ENCODE measurements at regions not wholly inside any gene's neighbourhood (a gene's known extent, or its start where the extent isn't known, plus 50 kb on each side); places are given as distances from the start of the nearest gene placed in this dataset.
A peak's percentile ranks its signal among the peaks of the same experiment; 100 is the strongest.

DNA sequence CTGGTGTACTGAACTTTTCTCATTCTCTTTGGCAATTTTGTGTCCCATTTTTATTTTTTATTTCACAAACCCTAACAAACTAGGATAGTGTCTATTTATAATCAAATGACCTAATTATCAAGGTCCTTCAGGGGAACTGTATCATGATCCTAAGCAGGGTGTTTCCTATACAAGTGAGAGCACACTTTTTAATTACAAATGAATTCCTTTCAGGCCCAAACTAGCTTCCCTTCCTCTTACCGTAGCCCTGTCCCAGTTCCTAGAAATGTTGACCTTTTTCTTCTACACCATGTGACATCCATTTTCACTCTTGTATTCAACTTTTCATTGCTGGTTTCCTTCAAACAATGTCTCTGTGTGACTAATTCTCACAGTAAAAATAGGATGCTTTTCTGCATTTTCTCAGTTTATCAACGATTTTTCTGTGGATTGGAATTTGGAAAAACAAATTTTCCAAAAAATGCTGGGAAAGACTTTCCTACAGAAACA lies 411.4 kb downstream of the CCDC91 start:
- DNase-seq, result no peak

DNA sequence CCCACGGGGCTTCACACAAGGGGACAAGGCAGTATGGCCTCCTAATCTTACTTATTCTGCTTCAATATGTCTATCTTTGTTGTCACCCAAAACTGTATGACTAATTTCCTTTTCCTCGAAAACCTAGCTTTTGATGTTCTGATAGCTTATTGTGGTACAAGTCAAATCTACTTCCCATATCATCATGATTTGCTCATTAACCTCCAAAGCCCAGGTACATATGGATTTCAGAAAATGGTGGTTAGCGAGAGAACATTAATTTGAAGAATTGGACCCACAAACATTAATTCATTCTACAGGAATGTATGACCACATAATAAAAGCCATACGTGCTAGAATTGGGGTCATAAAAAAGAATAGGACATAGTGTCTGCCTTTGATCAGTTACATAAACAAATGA lies 412.5 kb downstream of the CCDC91 start:
- DNase-seq, result no peak

DNA sequence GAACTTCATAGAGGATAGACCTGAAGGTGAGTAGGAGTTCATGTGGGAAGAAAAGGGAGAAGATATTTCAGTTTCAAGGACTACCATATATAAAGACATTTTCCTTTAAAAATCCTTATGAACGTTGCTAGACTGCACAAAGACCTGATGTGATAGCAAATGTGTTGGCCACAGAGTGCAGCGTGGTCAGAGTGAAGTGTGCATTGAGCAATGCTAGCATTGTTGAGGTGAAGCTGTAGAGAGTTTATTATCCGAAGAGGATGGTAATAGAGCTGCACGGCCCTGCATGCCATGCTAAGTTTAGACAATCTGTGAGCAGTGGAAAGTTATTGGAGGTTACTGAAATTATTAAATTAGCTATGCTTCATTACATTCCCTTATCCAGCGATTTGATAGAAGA lies 413.0 kb downstream of the CCDC91 start:
- DNase-seq, result no peak

- no peak for DNase-seq
These were observed 413.5 kb downstream of the CCDC91 start for GRCh38 chr12:28603801-28604200.

GRCh38 chr12:28604240-28604639 lies 414.0 kb downstream of the CCDC91 start:
- DNase-seq, result no peak

DNA sequence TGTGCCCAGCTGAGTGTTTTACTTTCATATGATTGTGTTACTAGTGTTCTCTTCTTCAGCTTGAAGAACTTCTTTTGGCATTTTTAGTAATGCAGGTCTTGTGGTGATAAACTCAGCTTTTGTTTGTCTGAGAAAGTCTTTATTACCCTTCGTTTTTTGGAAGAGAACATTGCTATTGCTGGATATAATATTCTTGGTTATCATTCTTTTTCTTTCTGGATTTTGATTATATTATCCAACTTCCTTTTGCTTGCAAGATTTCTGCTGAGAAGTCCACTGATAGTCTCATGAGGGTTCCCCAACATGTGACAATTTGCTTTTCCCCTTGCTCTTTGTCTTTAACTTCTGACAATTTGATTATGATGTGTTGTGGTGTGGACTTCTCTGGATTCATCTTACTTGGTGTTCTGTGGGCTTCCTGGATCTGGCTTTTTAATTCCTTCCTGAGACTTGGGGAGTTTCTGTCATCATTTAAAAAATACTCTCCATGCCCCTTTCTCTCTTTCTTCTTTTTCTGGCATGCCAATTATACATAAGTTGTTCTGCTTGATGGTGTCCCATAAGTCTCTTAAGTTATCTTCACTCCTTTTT lies 416.8 kb downstream of the CCDC91 start:
- DNase-seq, result no peak

- DNase-seq, result no peak
These were observed 420.3 kb downstream of the CCDC91 start for GRCh38 chr12:28610401-28611114.

GRCh38 chr12:28611115-28611435 lies 420.8 kb downstream of the CCDC91 start:
- peak; percentile 84 for DNase-seq

DNA sequence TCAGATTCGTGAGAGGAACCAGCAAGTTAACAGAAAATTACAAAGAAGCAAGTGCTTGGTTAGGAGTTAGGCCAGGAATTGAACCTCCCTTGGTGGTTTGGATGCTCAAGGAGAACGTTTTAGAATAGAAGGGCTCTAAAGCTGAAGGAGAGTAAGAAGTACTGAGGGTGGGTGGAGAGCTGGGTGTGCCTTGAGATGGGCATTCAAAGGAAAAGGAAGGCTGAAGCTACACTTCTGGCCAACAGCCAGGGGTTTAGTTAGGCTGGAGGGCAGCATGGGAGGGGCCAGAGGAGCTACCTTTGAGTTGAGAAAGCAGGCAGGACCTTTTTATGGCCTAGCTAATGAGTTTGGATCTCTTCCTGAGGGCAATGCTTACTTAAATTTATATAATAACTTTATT lies 421.2 kb downstream of the CCDC91 start:
- DNase-seq, result peak; percentile 25

GRCh38 chr12:28618171-28618570 lies 427.9 kb downstream of the CCDC91 start:
- DNase-seq, result peak; percentile 12

DNA sequence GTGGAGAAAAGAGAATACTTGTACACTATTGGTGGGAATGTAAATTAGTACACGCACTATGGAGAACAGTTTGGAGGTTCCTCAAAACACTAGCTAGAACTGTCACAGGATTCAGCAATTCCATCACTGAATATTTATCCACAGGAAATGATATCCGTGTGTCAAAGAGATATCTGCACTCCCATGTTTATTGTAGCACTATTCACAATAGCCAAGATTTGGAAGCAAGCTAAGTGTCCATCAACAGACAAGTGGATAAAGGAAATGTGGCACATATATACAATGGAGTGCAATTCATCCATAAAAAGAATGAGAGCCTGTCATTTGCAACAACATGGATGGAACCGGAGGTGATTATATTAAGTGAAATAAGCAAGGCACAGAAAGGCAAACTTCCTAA lies 428.5 kb downstream of the CCDC91 start:
- DNase-seq, result no peak

- DNase-seq, result no peak
These were observed 430.0 kb downstream of the CCDC91 start for GRCh38 chr12:28620281-28620680.

GRCh38 chr12:28622406-28622805 lies 432.1 kb downstream of the CCDC91 start:
- peak; percentile 62 for DNase-seq

GRCh38 chr12:28626504-28626903 lies 436.2 kb downstream of the CCDC91 start:
- no peak for DNase-seq

DNA sequence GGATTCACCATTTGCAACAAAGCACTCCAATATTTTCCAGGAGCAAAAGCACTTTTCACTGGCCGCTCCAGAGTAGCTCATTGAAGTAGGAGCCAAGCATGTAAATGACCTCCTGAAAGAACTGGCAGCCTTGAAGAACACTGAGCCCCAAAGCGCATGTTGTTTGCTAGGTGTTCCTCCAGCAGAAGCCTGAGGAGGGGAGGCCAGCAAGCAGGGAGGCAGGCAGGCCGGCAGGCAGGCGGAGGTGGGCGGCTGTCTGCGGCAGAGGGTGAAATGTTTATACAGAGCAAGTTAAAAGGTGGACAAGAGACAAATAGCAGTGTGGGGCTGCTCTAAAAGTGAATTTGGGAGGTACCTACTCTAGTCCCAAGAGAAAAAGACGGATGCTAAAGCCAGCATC lies 439.4 kb downstream of the CCDC91 start:
- no peak for DNase-seq

GRCh38 chr12:28631831-28632230 lies 441.6 kb downstream of the CCDC91 start:
- DNase-seq, result no peak

DNA sequence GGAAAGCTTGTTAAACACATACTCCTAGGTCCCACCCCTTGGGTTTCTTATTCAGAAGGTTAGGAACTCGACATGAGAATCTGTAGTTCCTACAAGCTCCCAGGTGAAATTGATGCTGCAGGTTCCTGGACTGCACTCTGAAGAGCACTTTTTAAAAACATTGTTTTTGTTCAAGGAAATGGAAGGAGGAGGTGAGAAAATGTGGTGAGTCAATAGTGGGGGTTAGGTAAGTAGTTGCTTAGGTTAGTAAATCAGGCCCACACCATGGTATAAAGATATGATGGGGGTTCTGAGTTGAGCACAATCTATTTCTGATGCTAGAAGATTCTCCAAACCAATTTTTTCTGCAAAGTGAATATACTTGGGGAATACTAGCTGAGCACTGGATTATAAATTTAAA lies 450.3 kb downstream of the CCDC91 start:
- no peak for DNase-seq

- no peak for DNase-seq
These were observed 455.2 kb downstream of the CCDC91 start for GRCh38 chr12:28645436-28645835.

GRCh38 chr12:28645891-28646290 lies 455.6 kb downstream of the CCDC91 start:
- DNase-seq, result no peak

- no peak for DNase-seq
These were observed 460.6 kb downstream of the CCDC91 start for GRCh38 chr12:28650906-28651305.

DNA sequence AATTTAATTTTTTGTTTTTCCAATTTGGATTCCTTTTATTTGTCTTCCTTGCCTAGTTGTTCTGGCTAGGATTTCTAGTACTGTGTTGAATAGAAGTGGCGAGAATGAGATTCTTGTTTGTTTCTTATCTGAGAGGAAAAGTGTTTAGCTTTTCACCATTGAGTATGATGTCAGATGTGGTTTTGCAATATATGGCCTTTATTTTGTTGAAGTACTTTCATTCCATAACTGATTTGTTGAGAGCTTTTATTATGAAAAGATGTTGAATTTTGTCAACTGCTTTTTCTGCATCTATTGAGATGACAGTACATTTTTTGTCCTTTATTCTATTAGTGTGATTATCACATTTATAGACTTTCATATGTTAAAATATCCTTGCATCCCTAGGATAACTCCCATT lies 462.0 kb downstream of the CCDC91 start:
- DNase-seq, result no peak

- no peak for DNase-seq
These were observed 467.1 kb upstream of the FAR2 start for GRCh38 chr12:28681980-28682379.

DNA sequence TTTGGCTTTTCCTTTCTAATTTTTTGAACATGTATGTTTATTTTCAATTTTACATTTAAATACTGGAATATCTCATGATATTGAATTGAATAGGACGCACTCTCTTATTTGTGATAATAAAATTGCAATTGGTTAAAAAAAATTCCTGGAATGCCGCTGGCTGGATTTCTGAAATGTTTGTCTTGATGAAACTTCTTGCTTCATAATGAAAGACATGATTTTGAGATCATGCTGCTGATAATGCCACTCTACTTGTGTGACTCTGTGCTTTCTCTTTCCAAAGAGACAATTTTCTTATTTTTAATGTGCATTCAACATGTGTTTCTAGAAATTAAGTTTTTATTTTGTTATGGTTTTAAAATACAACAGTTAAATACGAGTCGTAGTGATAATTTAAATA lies 465.7 kb upstream of the FAR2 start:
- no peak for DNase-seq

DNA sequence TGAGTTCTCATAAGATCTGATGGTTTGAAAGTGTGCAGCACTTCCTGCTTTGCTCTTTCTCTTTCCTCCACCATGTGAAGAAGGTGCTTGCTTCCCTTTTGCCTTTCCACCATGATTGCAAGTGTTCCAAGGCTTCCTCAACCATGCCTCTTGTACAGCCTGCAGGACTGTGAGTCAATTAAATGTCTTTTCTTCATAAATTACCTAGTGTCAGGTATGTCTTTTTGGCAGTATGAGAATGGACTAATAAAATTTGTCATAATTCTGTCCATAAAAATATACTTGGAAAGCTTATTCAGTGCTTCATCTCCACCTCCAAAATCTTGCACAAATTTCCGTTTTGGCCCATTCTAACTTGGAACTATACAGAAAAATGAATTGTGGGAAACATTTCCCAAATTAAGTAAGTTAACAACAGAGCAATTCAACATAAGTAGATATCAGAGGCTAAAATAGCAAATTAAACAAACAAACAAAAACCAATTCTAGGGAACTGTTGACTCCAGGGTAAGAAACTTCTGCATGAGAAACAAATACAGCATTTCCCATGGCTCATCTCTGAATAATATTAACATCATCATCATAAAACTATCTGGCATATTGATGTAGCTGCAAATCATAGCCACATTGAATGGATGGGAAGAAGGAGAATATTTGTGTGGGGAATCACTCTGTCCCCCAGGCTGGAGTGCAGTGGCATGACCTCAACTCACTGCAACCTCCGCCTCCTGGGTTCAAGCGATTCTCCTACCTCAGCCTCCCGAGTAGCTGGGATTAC lies 459.5 kb upstream of the FAR2 start:
- DNase-seq, result no peak
